Sciatic nerve (tissue), 2 donors: ENCODE measurements at regions not wholly inside any gene's neighbourhood (a gene's known extent, or its start where the extent isn't known, plus 50 kb on each side); places are given as distances from the start of the nearest gene placed in this dataset.

ENCODE experiments used
- ATAC-seq: fragments of 200-7000 bp; cut with Tn5 transposase; one replicate; pipeline ENCODE4 v1.9.1; 2020; ENCODE audit warnings: mild to moderate bottlenecking, moderate library complexity
- DNase-seq: peaks from one replicate; pipeline ENCODE4 v3.0.0-alpha.2; 2020; ENCODE audit warnings: low spot score
- intact Hi-C: fragments of 100-400 bp; cut with DNase I; formaldehyde crosslinking; loops from one replicate; pipeline ENCODE4 v1.14.2; 2022
- donor health status: DM: no; HTN: no; CAD: no.
- donor health status: DM: no; HTN: no; CAD: no.

GRCh38 chr19:32206065-32206464 lies 139.3 kb upstream of the ZNF507 start:
- DNase-seq = no peak
- ATAC-seq = no peak
- intact Hi-C loops = no loop called here

- DNase-seq = no peak
- no peak for ATAC-seq
- intact Hi-C loops = no loop called here
Measured at GRCh38 chr19:32208060-32208459, 137.3 kb upstream of the ZNF507 start.

GRCh38 chr19:32219392-32219791 lies 126.0 kb upstream of the ZNF507 start:
- intact Hi-C loops = no loop called here
- ATAC-seq (no peak), DNase-seq (no peak)

DNA sequence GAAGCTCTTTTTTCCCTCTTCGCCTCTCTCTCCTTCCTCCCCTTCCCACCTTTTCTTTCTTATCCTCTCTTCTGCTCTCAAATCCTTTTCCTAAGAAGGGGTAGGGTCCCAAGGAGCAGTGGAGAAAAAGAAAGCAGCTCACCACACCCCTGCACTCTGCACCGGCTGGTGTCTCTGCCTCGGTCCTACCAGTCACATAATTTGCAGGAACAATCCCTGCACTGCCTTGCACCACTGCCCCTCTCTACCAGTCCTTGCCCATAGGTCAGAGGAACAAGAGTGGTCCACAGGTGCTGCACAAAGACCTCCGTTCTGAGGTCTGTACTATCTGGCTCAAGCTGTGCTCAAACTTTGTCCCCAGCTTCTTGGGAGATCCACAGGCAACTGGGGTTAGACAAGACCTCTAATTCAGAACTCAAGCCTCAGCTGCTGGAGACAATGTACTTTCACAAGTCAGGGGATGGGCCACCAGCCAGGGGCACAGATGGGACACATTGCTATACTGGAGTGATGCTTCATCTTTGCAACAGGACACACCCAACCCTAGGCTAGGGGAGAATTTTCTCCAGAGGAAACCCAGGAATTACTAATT lies 125.4 kb upstream of the ZNF507 start:
- intact Hi-C loops = no loop called here
- ATAC-seq = peak; percentile 78
- no peak for DNase-seq

GRCh38 chr19:32220951-32221350 lies 124.5 kb upstream of the ZNF507 start:
- DNase-seq = no peak
- ATAC-seq = no peak
- intact Hi-C loops = no loop called here

- DNase-seq (no peak), ATAC-seq (no peak)
- intact Hi-C loops = no loop called here
Measured at GRCh38 chr19:32222556-32222955, 122.9 kb upstream of the ZNF507 start.

DNA sequence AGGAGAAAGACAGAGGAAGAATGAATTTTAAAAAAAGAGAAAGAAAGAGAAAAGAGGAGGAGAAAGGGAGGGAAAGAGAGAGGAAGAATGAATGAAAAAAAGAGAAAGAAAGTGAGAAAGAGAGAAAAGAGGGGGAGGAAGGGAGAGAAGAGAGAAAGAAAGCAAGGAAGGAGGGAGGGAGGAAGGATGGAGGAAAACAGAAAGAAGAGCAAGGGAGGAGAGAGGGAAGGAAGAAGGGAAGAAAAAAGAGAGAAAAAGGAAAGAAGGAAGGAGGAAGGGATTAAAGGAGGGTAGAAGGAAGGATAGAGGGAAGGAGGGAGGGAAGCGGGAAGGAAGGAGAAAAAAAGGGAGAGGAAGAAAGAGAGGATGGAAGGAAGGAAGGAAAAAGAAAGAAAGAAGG lies 122.3 kb upstream of the ZNF507 start:
- ATAC-seq = no peak
- intact Hi-C loops = no loop called here
- no peak for DNase-seq

DNA sequence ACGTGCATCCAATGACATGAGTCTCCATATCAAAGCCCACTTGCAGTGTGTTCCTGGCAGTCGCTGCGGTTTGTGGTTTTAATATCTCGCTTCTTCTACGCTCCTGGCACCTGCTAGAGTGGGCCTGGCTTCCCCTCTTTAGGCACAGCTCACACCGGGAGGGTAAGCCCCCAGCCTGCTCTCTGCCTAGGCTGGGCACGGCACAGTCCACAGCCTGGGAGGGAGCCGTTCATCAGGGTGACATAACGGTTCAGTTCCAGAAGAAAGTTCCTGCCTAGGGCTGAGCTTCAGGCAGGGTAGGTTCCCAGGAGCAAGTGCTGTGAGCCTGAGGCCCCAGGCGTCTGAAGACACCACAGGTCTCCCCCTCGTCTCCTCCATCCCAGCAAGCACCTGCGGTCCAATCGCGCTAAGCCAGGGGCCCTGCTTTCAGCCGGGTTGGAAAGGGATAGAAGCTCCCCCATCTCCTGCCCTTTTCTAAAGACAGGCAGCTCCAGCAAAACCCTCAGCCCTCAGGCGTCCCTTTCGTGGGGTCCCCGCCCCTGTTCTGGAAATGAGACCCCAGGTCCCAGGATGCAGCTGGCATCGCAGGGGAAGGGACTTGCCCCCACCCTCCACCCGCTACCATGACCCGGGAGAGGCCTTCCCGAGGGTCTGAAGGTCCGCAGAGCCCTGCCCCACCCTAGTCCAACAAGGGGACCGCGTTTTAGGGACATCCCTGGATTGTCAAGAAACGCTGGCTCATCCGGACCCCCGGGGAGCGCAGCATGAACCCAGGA lies 121.6 kb upstream of the ZNF507 start:
- intact Hi-C loops = no loop called here
- no peak for DNase-seq
- ATAC-seq = peak; percentile 56

- ATAC-seq (peak; percentile 85), DNase-seq (peak; percentile 82)
- intact Hi-C loops = no loop called here
Measured at GRCh38 chr19:32224371-32225244, 120.8 kb upstream of the ZNF507 start.

GRCh38 chr19:32227561-32228165 lies 117.7 kb upstream of the ZNF507 start:
- DNase-seq (no peak), ATAC-seq (no peak)
- intact Hi-C loops = no loop called here

- no peak for ATAC-seq
- intact Hi-C loops = no loop called here
- no peak for DNase-seq
Measured at GRCh38 chr19:32230441-32230840, 115.0 kb upstream of the ZNF507 start.

GRCh38 chr19:32231020-32231419 lies 114.4 kb upstream of the ZNF507 start:
- intact Hi-C loops = no loop called here
- ATAC-seq = no peak
- DNase-seq = no peak

DNA sequence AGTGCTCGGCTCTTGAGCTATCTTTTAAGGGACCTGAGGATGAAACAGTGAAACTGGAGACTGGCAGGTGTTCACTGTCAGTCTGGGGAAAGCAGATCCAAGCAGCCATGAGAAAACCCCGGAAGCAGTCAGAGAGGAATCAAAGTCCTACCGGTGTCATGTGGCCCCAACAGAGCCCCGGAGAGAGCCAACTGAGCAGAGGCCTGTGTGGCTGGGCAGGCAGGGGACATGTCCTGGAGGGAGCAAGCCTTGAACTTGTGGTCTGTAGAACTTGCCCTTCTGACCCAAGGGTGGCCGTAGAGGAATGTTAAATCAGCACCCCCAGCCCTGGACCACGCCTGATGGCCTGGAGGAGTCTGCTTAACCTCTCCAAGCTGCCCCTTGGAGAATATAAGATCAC lies 113.7 kb upstream of the ZNF507 start:
- intact Hi-C loops = no loop called here
- no peak for DNase-seq
- ATAC-seq = no peak

DNA sequence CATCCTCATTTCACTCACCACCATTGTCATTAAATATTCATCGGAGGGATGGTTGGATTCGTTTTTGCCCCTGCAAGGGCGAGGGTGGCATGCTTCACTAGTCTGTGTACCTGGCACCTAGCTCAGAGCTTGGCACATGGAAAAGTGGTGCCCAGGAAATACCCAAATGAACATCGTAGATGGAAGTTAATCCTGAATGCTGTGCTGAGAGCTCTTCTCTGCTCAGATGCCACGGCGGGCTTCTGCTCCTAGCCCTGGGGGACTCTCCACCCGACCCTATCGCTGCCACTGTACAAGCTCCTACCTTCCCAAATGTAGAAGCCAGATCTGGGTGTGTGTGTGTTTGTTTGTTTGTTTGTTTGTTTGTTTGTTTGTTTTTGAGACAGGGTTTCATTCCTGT lies 113.0 kb upstream of the ZNF507 start:
- ATAC-seq (no peak), DNase-seq (peak; percentile 10)
- intact Hi-C loops = no loop called here

GRCh38 chr19:32233091-32233490 lies 112.3 kb upstream of the ZNF507 start:
- ATAC-seq = no peak
- no peak for DNase-seq
- intact Hi-C loops = no loop called here

DNA sequence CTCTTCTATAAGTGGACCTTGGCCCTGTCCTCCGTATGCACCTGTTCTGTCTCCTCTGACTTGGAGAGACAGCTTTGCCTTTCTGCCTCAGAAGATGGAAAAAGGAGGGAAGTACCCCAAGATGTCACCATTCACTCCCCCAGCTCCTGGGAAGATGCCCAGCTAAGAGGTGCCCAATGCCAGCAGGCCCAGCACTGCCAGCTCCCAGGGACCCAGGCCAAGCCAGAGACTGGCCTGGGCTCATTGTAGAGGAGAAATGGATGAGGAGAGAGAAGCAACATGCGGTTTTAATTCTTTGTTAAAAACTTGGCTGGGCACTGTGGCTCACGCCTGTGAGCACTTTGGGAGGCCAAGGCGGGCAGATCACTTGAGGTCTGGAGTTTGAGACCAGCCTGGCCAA lies 111.5 kb upstream of the ZNF507 start:
- DNase-seq (no peak), ATAC-seq (no peak)
- intact Hi-C loops = no loop called here

- ATAC-seq (no peak), DNase-seq (no peak)
- intact Hi-C loops = no loop called here
Measured at GRCh38 chr19:32234663-32235217, 110.7 kb upstream of the ZNF507 start.

GRCh38 chr19:32238076-32238475 lies 107.3 kb upstream of the ZNF507 start:
- DNase-seq (no peak), ATAC-seq (no peak)
- intact Hi-C loops = no loop called here

- ATAC-seq (no peak), DNase-seq (no peak)
- intact Hi-C loops = no loop called here
Measured at GRCh38 chr19:32240316-32240715, 105.1 kb upstream of the ZNF507 start.
